ENCODE measurements at regions not wholly inside any gene's neighbourhood (a gene's known extent, or its start where the extent isn't known, plus 50 kb on each side); places are given as distances from the start of the nearest gene placed in this dataset.

DNA sequence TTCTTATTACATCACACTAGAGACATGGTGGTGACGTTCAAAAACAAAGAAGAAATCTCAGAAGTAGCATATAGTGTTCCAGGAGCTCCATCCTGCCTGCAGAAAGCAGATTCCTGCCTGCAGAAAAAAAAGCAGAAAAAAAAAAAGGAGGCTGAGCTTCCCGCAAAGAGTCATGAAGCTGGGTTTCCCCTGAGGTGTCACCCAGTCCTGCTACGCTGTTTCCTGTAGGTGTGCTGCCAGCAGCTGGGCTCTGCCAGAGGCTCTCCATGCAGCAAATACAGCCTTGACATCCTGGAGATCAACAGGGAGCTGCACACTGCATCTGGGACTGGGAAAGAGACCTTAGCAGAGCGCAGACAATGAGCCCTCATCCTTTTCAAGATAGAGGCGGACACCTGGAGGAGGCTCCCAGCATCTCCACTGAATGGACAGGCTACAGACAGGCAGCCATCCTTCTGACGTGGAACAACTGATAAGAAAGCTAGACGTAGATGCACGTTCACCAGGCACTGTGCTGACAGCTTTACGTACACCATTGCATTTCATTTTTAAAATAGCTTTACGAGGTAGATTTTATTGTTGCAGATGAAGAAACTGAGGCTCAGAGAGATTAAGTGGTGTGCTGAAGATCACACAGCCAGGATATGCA is 350.9 kb downstream of the FOXO1 start:
- Histone ChIP-seq H2BK5ac (ENCODE audit: low read length) (no peak overlapping the region), H3K27me3 (ENCODE audit: control insufficient read depth in 3 of 3, insufficient read depth in 3 of 3, low read depth in 1 of 3, low read length in 3 of 3) (no peaks in the 10 kb centered on the region)
- WGBS, 2 donors (ENCODE audit: extremely low coverage in 2 of 2, insufficient read length in 2 of 2, insufficient replicate concordance in 1 of 2) = no CpG with 5 or more reads among the region's 10 CpGs

DNA sequence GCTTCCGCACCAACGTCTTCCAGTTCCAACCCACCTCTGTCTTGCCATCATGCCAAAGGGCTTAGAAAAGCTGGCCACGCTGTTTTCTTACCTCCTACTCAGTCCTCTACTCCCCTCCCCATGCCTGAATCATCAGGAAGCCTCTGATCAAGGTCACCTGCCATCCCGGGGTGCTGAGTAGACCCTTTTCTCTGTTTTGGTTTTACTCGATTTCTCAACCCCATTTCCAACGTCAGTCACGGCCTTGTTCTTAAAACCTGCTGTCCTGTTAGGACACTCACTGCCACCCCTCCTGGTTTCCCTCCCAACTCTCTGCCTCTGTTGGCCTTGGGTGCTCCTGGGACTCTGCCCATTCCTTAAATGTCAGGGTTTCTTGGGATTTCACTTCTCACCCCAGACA is 350.1 kb downstream of the FOXO1 start:
- WGBS, 2 donors (ENCODE audit: extremely low coverage in 2 of 2, insufficient read length in 2 of 2, insufficient replicate concordance in 1 of 2) = no CpG with 5 or more reads among the region's 7 CpGs
- no peaks in the 10 kb centered on the region for H3K79me1 ChIP-seq (ENCODE audit: low read depth, low read length)
- H2BK120ac ChIP-seq (ENCODE audit: low read depth, low read length) = no peak overlapping the region
- no peak overlapping the region for H2BK12ac ChIP-seq (ENCODE audit: low read length)
- no peak overlapping the region for H4K8ac ChIP-seq (ENCODE audit: low read depth, low read length)
- H3K4me2 ChIP-seq (ENCODE audit: insufficient read depth, low read length, poor library complexity, severe bottlenecking) = no peak overlapping the region
- no peak overlapping the region for H3K4me3 ChIP-seq (ENCODE audit: low read length in 2 of 2)
- H3K27me3 ChIP-seq (ENCODE audit: control insufficient read depth in 3 of 3, insufficient read depth in 3 of 3, low read depth in 1 of 3, low read length in 3 of 3) = no peaks in the 10 kb centered on the region
- no peak overlapping the region for H3K23ac ChIP-seq (ENCODE audit: low read depth, low read length, poor library complexity)
- peaks cover 0 to 4% of the 10 kb centered on the region in 2 donors for H3K9me3 ChIP-seq (replicated peaks in 1 of 2; ENCODE audit: control insufficient read depth in 2 of 2, insufficient read depth in 1 of 2, low read depth in 1 of 2, low read length in 2 of 2)
- no peak overlapping the region for H2AK5ac ChIP-seq (ENCODE audit: low read depth, low read length)
- no peak overlapping the region for H3K18ac ChIP-seq (ENCODE audit: low read length)
- peaks cover 5 to 6% of the 10 kb centered on the region in 2 donors for H3K4me1 ChIP-seq (ENCODE audit: control insufficient read depth in 2 of 2, insufficient read depth in 1 of 2, low read depth in 1 of 2, low read length in 2 of 2)
- H3K14ac ChIP-seq (ENCODE audit: low read length) = no peak overlapping the region
- no peak overlapping the region for H3K27ac ChIP-seq (replicated peaks; ENCODE audit: low read length)
- no peaks in the 10 kb centered on the region for H3K36me3 ChIP-seq (replicated peaks in 1 of 2; ENCODE audit: control insufficient read depth in 2 of 2, insufficient read depth in 2 of 2, low read length in 2 of 2)
- H2BK15ac ChIP-seq (ENCODE audit: low read length) = no peak overlapping the region
- no peak overlapping the region for H3K9ac ChIP-seq (ENCODE audit: low read depth, low read length, poor library complexity)
- no peak overlapping the region for H2BK5ac ChIP-seq (ENCODE audit: low read length)
- no peak overlapping the region for H3K4ac ChIP-seq (ENCODE audit: low read length)
- no peak for DNase-seq (ENCODE audit: low spot score)
- H2AFZ ChIP-seq (ENCODE audit: low read length) = no peak overlapping the region
- H4K91ac ChIP-seq (ENCODE audit: low read depth, low read length, poor library complexity) = no peak overlapping the region

More for the DNA sequence above, 350.9 kb downstream of the FOXO1 start:
- no peak overlapping the region for H2BK15ac ChIP-seq (ENCODE audit: low read length)
- no peak overlapping the region for H3K27ac ChIP-seq (replicated peaks; ENCODE audit: low read length)
- no peak overlapping the region for H3K18ac ChIP-seq (ENCODE audit: low read length)
- H4K91ac ChIP-seq (ENCODE audit: low read depth, low read length, poor library complexity) = no peak overlapping the region
- H3K9me3 ChIP-seq (replicated peaks in 1 of 2; ENCODE audit: control insufficient read depth in 2 of 2, insufficient read depth in 1 of 2, low read depth in 1 of 2, low read length in 2 of 2) = peaks cover 0 to 4% of the 10 kb centered on the region in 2 donors
- H3K79me1 ChIP-seq (ENCODE audit: low read depth, low read length) = no peaks in the 10 kb centered on the region
- H3K4me2 ChIP-seq (ENCODE audit: insufficient read depth, low read length, poor library complexity, severe bottlenecking) = no peak overlapping the region
- H3K9ac ChIP-seq (ENCODE audit: low read depth, low read length, poor library complexity) = no peak overlapping the region
- no peak overlapping the region for H2AK5ac ChIP-seq (ENCODE audit: low read depth, low read length)
- no peak overlapping the region for H3K23ac ChIP-seq (ENCODE audit: low read depth, low read length, poor library complexity)
- H2AFZ ChIP-seq (ENCODE audit: low read length) = no peak overlapping the region
- no peak overlapping the region for H4K8ac ChIP-seq (ENCODE audit: low read depth, low read length)
- H3K4me1 ChIP-seq (ENCODE audit: control insufficient read depth in 2 of 2, insufficient read depth in 1 of 2, low read depth in 1 of 2, low read length in 2 of 2) = peaks cover 5 to 6% of the 10 kb centered on the region in 2 donors
- no peak overlapping the region for H2BK120ac ChIP-seq (ENCODE audit: low read depth, low read length)
- H3K4me3 ChIP-seq (ENCODE audit: low read length in 2 of 2) = no peak overlapping the region
- H3K14ac ChIP-seq (ENCODE audit: low read length) = no peak overlapping the region
- H3K4ac ChIP-seq (ENCODE audit: low read length) = no peak overlapping the region
- H2BK12ac ChIP-seq (ENCODE audit: low read length) = no peak overlapping the region
- DNase-seq (ENCODE audit: low spot score) = no peak
- no peaks in the 10 kb centered on the region for H3K36me3 ChIP-seq (replicated peaks in 1 of 2; ENCODE audit: control insufficient read depth in 2 of 2, insufficient read depth in 2 of 2, low read length in 2 of 2)

DNA sequence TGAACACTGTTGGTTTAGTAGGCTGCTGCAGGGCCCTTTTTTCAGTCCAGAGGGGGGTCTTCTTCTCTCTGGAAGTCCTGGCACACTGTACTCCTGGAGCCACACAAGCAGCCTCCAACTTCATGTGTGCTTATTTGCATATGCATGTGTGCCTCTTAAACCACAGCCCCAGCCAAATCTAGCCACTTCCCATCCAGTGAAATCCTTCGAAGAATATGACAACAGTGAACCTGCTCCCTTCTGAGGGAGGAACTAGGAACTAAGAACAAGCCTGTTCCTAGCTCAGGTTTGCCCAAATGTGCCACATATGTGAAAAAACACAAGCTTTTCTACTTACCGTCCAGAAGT is 348.5 kb downstream of the FOXO1 start:
- WGBS, 2 donors (ENCODE audit: extremely low coverage in 2 of 2, insufficient read length in 2 of 2, insufficient replicate concordance in 1 of 2) = no CpG with 5 or more reads among the region's 2 CpGs
- Histone ChIP-seq H3K18ac (ENCODE audit: low read length) (no peak overlapping the region), H3K4me1 (ENCODE audit: control insufficient read depth in 2 of 2, insufficient read depth in 1 of 2, low read depth in 1 of 2, low read length in 2 of 2) (peaks cover 5 to 6% of the 10 kb centered on the region in 2 donors), H3K23ac (ENCODE audit: low read depth, low read length, poor library complexity) (no peak overlapping the region), H3K4me3 (ENCODE audit: low read length in 2 of 2) (no peak overlapping the region), H3K79me1 (ENCODE audit: low read depth, low read length) (no peaks in the 10 kb centered on the region), H4K91ac (ENCODE audit: low read depth, low read length, poor library complexity) (no peak overlapping the region), H3K9me3 (replicated peaks in 1 of 2; ENCODE audit: control insufficient read depth in 2 of 2, insufficient read depth in 1 of 2, low read depth in 1 of 2, low read length in 2 of 2) (peaks cover 3 to 7% of the 10 kb centered on the region in 2 donors), H4K8ac (ENCODE audit: low read depth, low read length) (no peak overlapping the region), H2BK5ac (ENCODE audit: low read length) (no peak overlapping the region), H3K14ac (ENCODE audit: low read length) (no peak overlapping the region), H3K27me3 (ENCODE audit: control insufficient read depth in 3 of 3, insufficient read depth in 3 of 3, low read depth in 1 of 3, low read length in 3 of 3) (no peaks in the 10 kb centered on the region), H3K9ac (ENCODE audit: low read depth, low read length, poor library complexity) (no peak overlapping the region), H3K27ac (replicated peaks; ENCODE audit: low read length) (no peak overlapping the region), H3K36me3 (replicated peaks in 1 of 2; ENCODE audit: control insufficient read depth in 2 of 2, insufficient read depth in 2 of 2, low read length in 2 of 2) (no peaks in the 10 kb centered on the region), H2BK120ac (ENCODE audit: low read depth, low read length) (no peak overlapping the region), H3K4ac (ENCODE audit: low read length) (no peak overlapping the region), H2AK5ac (ENCODE audit: low read depth, low read length) (no peak overlapping the region), H2BK15ac (ENCODE audit: low read length) (no peak overlapping the region), H2AFZ (ENCODE audit: low read length) (no peak overlapping the region), H3K4me2 (ENCODE audit: insufficient read depth, low read length, poor library complexity, severe bottlenecking) (no peak overlapping the region), H2BK12ac (ENCODE audit: low read length) (no peak overlapping the region)
- DNase-seq (ENCODE audit: low spot score) = no peak

DNA sequence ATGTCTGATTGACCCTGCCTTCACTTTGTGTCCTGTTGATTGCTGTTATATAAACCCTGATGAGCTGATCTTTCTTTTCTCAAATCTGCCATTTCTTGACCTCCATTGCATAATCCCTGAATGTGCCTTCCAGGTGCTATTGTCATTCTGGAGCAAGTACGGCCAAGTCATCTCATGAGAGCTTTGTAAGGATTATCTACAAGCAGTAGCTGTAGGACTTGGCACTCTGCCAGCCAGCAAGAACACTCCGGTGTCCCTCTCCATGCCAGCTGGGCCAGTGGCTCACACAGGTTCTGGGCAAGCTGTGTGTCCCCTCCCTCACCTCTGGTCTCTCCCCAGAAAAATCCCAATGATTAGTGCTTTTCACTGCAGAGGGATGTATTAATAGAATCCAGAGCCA is 348.1 kb downstream of the FOXO1 start:
- no peak for DNase-seq (ENCODE audit: low spot score)
- Histone ChIP-seq H2BK5ac (ENCODE audit: low read length) (no peak overlapping the region), H2BK12ac (ENCODE audit: low read length) (no peak overlapping the region), H3K4ac (ENCODE audit: low read length) (no peak overlapping the region), H3K79me1 (ENCODE audit: low read depth, low read length) (no peaks in the 10 kb centered on the region), H3K36me3 (replicated peaks in 1 of 2; ENCODE audit: control insufficient read depth in 2 of 2, insufficient read depth in 2 of 2, low read length in 2 of 2) (no peaks in the 10 kb centered on the region), H2AK5ac (ENCODE audit: low read depth, low read length) (no peak overlapping the region), H2BK15ac (ENCODE audit: low read length) (no peak overlapping the region), H3K27ac (replicated peaks; ENCODE audit: low read length) (no peak overlapping the region), H3K27me3 (ENCODE audit: control insufficient read depth in 3 of 3, insufficient read depth in 3 of 3, low read depth in 1 of 3, low read length in 3 of 3) (no peaks in the 10 kb centered on the region), H4K8ac (ENCODE audit: low read depth, low read length) (no peak overlapping the region), H3K9ac (ENCODE audit: low read depth, low read length, poor library complexity) (no peak overlapping the region), H3K23ac (ENCODE audit: low read depth, low read length, poor library complexity) (no peak overlapping the region), H3K9me3 (replicated peaks in 1 of 2; ENCODE audit: control insufficient read depth in 2 of 2, insufficient read depth in 1 of 2, low read depth in 1 of 2, low read length in 2 of 2) (peaks cover 3% of the 10 kb centered on the region in 2 donors), H3K4me2 (ENCODE audit: insufficient read depth, low read length, poor library complexity, severe bottlenecking) (no peak overlapping the region), H2AFZ (ENCODE audit: low read length) (no peak overlapping the region), H2BK120ac (ENCODE audit: low read depth, low read length) (no peak overlapping the region), H3K14ac (ENCODE audit: low read length) (no peak overlapping the region), H3K4me1 (ENCODE audit: control insufficient read depth in 2 of 2, insufficient read depth in 1 of 2, low read depth in 1 of 2, low read length in 2 of 2) (peaks cover 5 to 6% of the 10 kb centered on the region in 2 donors), H4K91ac (ENCODE audit: low read depth, low read length, poor library complexity) (no peak overlapping the region), H3K18ac (ENCODE audit: low read length) (no peak overlapping the region), H3K4me3 (ENCODE audit: low read length in 2 of 2) (no peak overlapping the region)
- WGBS, 2 donors (ENCODE audit: extremely low coverage in 2 of 2, insufficient read length in 2 of 2, insufficient replicate concordance in 1 of 2) = no CpG with 5 or more reads among the region's 2 CpGs

Data from neuronal stem cell (in vitro differentiated cells).